ENCODE measurements at regions not wholly inside any gene's neighbourhood (a gene's known extent, or its start where the extent isn't known, plus 50 kb on each side); places are given as distances from the start of the nearest gene placed in this dataset.

DNA sequence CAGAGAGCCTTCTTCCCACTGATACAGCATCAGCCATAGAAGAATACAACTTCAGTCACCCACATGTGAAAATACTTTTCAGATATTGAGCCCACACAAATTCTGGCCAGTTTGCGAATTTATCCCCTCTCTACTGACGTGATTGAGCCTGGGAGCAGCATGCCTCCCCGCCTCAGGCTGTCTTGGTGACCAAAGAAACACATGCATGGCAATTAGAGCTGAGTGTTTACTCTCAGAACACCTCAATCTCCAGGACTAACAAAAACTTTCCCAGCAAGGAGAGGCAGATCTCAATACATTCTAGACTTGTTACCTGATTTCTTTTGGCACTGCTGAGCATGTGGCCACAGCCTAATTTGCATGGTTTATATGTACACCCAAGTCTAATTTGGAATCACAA, 122.5 kb downstream of the TMEM26 start:
- H3K9me3 Mint-ChIP-seq: peaks cover 0 to 18% (median 2%) of the 10 kb centered on the region in 6 donors

DNA sequence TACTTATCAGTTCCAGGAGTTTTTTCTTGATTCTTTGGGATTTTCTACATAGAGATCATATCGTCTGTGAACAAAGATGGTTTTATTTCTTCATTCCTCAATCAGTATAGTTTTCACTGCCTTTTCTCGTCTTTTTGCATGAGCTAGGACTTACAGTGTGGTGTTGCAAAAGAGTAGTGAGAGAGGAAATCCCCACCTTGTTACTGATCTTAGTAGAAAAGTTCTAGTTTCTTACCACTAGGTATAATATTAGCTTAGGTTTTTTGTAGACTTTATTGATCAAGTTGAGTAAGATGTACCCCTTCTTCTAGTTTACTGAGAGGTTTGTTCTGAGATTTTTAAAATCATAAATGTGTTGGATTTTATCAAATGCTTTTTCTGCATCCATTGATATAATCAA, 123.3 kb downstream of the TMEM26 start:
- peaks cover 0 to 18% (median 2%) of the 10 kb centered on the region in 6 donors for H3K9me3 Mint-ChIP-seq
- no peak overlapping the region for H3K4me3 Mint-ChIP-seq
- peaks cover 0 to 7% (median 1%) of the 10 kb centered on the region in 3 donors for H3K27me3 Mint-ChIP-seq (ENCODE audit: low read depth in 3 of 3)
- DNase-seq: no peak
- H3K27ac Mint-ChIP-seq: no peak overlapping the region
- H3K36me3 Mint-ChIP-seq: no peaks in the 10 kb centered on the region
- no peaks in the 10 kb centered on the region for H3K4me1 Mint-ChIP-seq

More for the DNA sequence above, 122.5 kb downstream of the TMEM26 start:
- DNase-seq: no peak
- peaks cover 0 to 3% of the 10 kb centered on the region in 2 donors for H3K4me1 Mint-ChIP-seq
- H3K36me3 Mint-ChIP-seq: no peaks in the 10 kb centered on the region
- no peak overlapping the region for H3K27ac Mint-ChIP-seq
- H3K27me3 Mint-ChIP-seq (ENCODE audit: low read depth in 3 of 3): peaks cover 0 to 7% (median 1%) of the 10 kb centered on the region in 3 donors
- H3K4me3 Mint-ChIP-seq: no peak overlapping the region

DNA sequence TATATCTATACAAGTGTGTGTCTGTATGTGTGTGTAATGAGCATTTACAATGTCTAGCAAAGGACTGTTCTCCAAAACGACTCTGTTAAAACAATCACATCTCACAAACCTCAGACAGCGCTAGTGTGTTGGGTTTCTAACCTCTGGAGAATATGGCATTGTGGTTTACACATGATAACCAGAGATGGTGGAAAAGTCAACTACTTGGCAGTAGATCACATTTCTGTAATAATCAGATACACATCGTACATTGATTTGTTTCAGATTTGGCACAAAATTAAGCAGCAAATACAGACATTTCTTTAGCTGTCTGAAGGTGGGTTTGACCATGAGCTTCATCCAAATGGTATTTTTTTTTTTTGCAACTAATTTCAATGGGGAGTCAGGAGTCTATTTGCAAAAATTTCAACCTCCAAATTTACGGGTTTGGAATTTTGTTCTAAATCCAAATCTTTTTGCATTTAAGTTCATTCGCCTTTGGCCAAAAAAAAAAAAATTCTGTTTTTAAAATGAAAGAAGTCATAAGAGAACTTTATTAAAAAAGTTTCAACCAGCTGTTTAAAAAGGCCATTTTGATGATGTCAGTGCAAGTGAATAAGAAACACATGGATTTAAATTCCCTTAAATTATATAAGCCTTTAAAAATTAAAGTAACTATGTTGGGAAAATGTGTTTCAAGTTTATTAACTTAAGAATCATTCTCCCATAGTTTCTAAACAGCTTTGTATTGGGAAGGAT, 127.8 kb downstream of the TMEM26 start:
- no peak for DNase-seq
- H3K4me1 Mint-ChIP-seq: no peaks in the 10 kb centered on the region
- no peak overlapping the region for H3K27ac Mint-ChIP-seq
- peaks cover 0 to 14% (median 2%) of the 10 kb centered on the region in 6 donors for H3K9me3 Mint-ChIP-seq
- no peaks in the 10 kb centered on the region for H3K36me3 Mint-ChIP-seq
- H3K4me3 Mint-ChIP-seq: no peak overlapping the region
- H3K27me3 Mint-ChIP-seq (ENCODE audit: low read depth in 3 of 3): peaks cover 0 to 7% (median 1%) of the 10 kb centered on the region in 3 donors

- H3K27me3 Mint-ChIP-seq (ENCODE audit: low read depth in 3 of 3): peaks cover 0 to 7% (median 1%) of the 10 kb centered on the region in 3 donors
- no peaks in the 10 kb centered on the region for H3K4me1 Mint-ChIP-seq
- no peak for DNase-seq
- H3K36me3 Mint-ChIP-seq: no peaks in the 10 kb centered on the region
- peaks cover 0 to 3% (median under 1%) of the 10 kb centered on the region in 6 donors for H3K9me3 Mint-ChIP-seq
- H3K27ac Mint-ChIP-seq: no peak overlapping the region
- no peak overlapping the region for H3K4me3 Mint-ChIP-seq
These were observed 129.5 kb downstream of the TMEM26 start for GRCh38 chr10:61323726-61324125.

- Mint-ChIP-seq H3K27ac (no peak overlapping the region), H3K36me3 (no peaks in the 10 kb centered on the region), H3K4me1 (no peaks in the 10 kb centered on the region), H3K9me3 (no peaks in the 10 kb centered on the region), H3K4me3 (no peak overlapping the region), H3K27me3 (ENCODE audit: low read depth in 3 of 3) (peaks cover 0 to 4% (median 0%) of the 10 kb centered on the region in 3 donors)
- no peak for DNase-seq
These were observed 131.9 kb downstream of the TMEM26 start for GRCh38 chr10:61321041-61321857.

DNA sequence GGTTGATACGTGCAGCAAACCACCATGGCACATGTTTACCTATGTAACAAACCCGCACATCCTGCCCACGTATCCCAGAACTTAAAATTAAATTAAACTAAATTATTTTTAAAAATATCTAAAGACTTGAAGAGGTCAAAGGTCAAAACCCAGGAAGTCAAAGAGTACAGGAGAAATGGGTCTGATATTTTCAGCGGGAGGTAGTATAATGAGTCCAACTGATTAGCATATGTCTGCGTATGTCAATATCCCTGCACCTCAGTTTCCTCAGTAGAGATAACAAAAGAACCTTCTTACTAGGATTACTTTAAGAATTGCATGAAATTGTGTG, 133.0 kb downstream of the TMEM26 start:
- no peaks in the 10 kb centered on the region for H3K36me3 Mint-ChIP-seq
- H3K9me3 Mint-ChIP-seq: no peaks in the 10 kb centered on the region
- H3K27ac Mint-ChIP-seq: no peak overlapping the region
- H3K27me3 Mint-ChIP-seq (ENCODE audit: low read depth in 3 of 3): no peaks in the 10 kb centered on the region
- no peak for DNase-seq
- peaks cover 0 to 5% of the 10 kb centered on the region in 2 donors for H3K4me1 Mint-ChIP-seq
- H3K4me3 Mint-ChIP-seq: no peak overlapping the region

- Mint-ChIP-seq H3K4me3 (no peak overlapping the region), H3K27me3 (ENCODE audit: low read depth in 3 of 3) (no peaks in the 10 kb centered on the region), H3K4me1 (peaks cover 3 to 7% of the 10 kb centered on the region in 2 donors), H3K36me3 (no peaks in the 10 kb centered on the region), H3K9me3 (no peaks in the 10 kb centered on the region), H3K27ac (no peak overlapping the region)
- no peak for DNase-seq
These were observed 133.6 kb downstream of the TMEM26 start for GRCh38 chr10:61319386-61320256.

DNA sequence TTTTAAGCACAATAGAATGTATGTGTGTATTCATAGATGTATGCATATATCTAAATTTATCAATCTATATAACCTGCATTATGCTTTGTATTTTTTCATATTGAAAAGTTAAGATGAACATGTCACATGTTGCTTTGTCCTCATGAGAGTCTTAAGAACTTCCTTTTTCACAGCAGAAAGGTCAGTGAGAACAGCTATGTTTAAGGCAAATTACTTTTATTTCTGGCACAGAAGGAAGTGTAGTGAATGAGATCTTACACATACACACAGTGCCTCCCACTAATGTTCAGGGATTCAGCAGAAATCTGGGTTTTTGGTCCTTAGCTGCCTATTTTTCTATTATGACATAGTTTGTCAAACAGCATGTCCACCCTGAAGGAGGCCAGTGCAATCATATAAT, 134.8 kb downstream of the TMEM26 start:
- no peaks in the 10 kb centered on the region for H3K9me3 Mint-ChIP-seq
- H3K4me3 Mint-ChIP-seq: no peak overlapping the region
- H3K4me1 Mint-ChIP-seq: peaks cover 15 to 19% of the 10 kb centered on the region in 2 donors
- no peak overlapping the region for H3K27ac Mint-ChIP-seq
- H3K36me3 Mint-ChIP-seq: no peaks in the 10 kb centered on the region
- no peak for DNase-seq
- no peaks in the 10 kb centered on the region for H3K27me3 Mint-ChIP-seq (ENCODE audit: low read depth in 3 of 3)

DNA sequence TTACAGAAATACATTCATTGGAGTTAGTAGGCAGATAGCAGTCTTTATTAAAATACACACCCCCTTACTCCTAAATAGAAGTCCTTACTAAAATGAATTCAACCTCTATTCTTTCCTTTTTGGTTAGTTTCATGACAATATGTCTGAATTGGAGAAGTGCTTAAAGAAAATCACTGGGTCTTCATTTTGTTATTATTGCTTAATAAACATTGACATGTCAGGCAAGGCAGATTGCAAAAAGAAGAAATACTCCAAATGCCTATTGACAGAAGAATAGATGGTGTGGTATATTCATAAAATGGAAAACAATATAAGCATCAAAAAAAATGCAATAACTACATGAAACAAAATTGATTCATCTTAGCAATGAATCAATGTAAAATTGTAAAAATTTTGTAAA, 135.5 kb downstream of the TMEM26 start:
- Mint-ChIP-seq H3K27ac (no peak overlapping the region), H3K36me3 (no peaks in the 10 kb centered on the region), H3K27me3 (ENCODE audit: low read depth in 3 of 3) (peaks cover 0 to 1% (median 0%) of the 10 kb centered on the region in 3 donors), H3K9me3 (no peaks in the 10 kb centered on the region), H3K4me1 (peaks cover 18 to 23% of the 10 kb centered on the region in 2 donors), H3K4me3 (no peak overlapping the region)
- DNase-seq: no peak

DNA sequence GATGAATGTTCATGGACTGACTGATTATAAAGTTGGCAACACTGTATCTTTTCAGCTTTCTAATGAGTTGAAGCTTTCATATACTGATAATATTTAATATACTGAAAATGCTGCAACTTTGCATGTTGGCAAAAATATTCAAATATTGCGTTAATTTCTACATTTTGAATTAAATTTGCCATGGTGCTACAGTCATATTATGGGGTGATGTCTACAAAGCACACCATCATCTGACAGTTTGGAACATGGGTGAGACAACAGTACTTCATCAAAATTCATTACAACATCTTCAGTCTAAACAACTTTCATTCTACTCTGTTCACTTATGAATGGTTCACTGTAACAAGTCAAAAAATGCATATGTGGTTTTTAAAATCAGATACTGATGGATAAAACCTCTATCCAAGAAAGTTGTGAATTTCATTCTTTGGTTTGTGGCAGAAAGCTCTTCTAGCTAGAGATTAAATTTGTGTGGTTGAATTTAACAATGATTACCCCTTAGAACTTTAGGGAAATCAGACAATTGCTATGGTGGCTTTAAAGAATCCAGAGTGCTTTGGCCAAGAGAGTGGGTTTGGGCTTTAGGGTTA, 136.4 kb downstream of the TMEM26 start:
- peaks cover 18 to 23% of the 10 kb centered on the region in 2 donors for H3K4me1 Mint-ChIP-seq
- H3K36me3 Mint-ChIP-seq: no peaks in the 10 kb centered on the region
- no peak overlapping the region for H3K27ac Mint-ChIP-seq
- no peak for DNase-seq
- peaks cover 0 to 2% (median 0%) of the 10 kb centered on the region in 6 donors for H3K9me3 Mint-ChIP-seq
- H3K27me3 Mint-ChIP-seq (ENCODE audit: low read depth in 3 of 3): peaks cover 0 to 1% (median 0%) of the 10 kb centered on the region in 3 donors
- no peak overlapping the region for H3K4me3 Mint-ChIP-seq

DNA sequence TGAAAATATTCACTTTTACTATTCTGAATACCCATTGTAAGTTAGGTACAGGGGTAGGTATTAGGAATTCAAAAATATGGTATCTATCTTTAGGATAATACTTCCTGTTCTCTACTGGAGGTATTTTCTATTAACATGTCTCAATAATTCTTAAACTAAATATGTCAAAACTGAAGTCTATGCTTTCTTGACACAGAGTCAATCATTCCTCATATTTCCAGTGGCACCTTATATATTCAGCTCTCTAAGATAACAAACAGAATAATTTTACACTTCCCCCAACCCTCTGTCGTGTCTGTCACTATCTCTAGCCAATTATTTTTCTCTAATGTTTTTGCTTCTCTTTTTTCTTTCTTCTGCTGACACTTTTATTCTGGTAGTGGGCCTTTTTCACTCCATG, 138.9 kb downstream of the TMEM26 start:
- H3K36me3 Mint-ChIP-seq: no peaks in the 10 kb centered on the region
- H3K27ac Mint-ChIP-seq: no peak overlapping the region
- H3K27me3 Mint-ChIP-seq (ENCODE audit: low read depth in 3 of 3): peaks cover 0 to 1% (median 0%) of the 10 kb centered on the region in 3 donors

DNA sequence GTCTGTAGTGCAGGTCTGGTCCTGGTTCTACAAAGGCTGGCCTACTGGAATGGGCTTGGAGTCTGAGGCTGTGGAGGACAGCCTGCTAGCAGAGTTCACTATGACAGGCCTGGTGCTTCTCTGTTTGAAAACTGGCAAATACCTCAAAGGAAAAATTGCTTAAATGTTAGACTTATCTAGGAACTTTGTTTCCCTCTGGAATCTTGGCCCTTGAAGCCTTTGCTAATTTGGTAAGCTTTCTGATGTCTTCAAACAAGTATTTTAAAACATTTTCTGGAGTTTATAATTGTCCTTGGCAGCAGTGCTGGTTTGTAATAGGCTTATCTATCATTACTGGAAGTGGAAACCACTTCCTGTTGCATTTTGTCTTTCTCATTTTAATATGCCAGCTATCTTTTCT, 139.7 kb downstream of the TMEM26 start:
- Mint-ChIP-seq H3K27ac (peak overlapping the region in 2 of 6 donors; percentile 12 to 22), H3K4me1 (peaks cover 18 to 23% of the 10 kb centered on the region in 2 donors), H3K36me3 (no peaks in the 10 kb centered on the region), H3K9me3 (peaks cover 0 to 3% (median 0%) of the 10 kb centered on the region in 6 donors), H3K27me3 (ENCODE audit: low read depth in 3 of 3) (peaks cover 0 to 1% (median 0%) of the 10 kb centered on the region in 3 donors), H3K4me3 (peak overlapping the region in 4 of 5 donors; percentile 25 to 70 (median 47))
- no peak for DNase-seq

More for the DNA sequence above, 138.9 kb downstream of the TMEM26 start:
- Mint-ChIP-seq H3K4me3 (no peak overlapping the region), H3K9me3 (peaks cover 0 to 3% (median 0%) of the 10 kb centered on the region in 6 donors), H3K4me1 (peaks cover 18 to 23% of the 10 kb centered on the region in 2 donors)
- no peak for DNase-seq

DNA sequence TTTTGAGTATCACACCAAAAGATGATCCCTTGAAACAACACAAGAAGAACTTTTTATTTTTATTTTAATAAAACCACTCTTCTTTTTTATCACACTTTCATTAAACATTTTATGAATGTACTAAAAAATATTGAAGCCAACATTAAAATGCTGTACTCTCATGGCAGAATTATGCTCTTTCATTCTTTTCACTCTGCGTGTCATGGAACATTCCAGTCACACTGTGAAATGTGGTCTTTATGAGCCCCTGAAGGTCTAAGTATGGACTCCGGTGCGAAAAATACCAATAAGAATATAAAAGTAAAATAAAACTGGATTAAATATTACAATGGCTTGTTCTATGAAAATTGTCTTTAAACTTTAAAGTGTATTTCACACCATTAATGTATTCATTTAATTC, 148.4 kb downstream of the TMEM26 start:
- Mint-ChIP-seq H3K27ac (no peak overlapping the region), H3K36me3 (peaks cover 0 to 7% (median 0%) of the 10 kb centered on the region in 3 donors), H3K9me3 (no peaks in the 10 kb centered on the region), H3K4me1 (no peaks in the 10 kb centered on the region), H3K27me3 (ENCODE audit: low read depth in 3 of 3) (peaks cover 0 to 5% (median 0%) of the 10 kb centered on the region in 3 donors), H3K4me3 (no peak overlapping the region)
- DNase-seq: no peak
